HG03354 (cell line): ENCODE measurements at regions not wholly inside any gene's neighbourhood (a gene's known extent, or its start where the extent isn't known, plus 50 kb on each side); places are given as distances from the start of the nearest gene placed in this dataset.
"Not testable (repeated sequence)": the region's sequence is repeated elsewhere in the genome, so short reads cannot be mapped to it uniquely, and the experiment has no call there.

ENCODE experiments used
- ATAC-seq: cut with Tn5 transposase; IDR thresholded peaks from one replicate; pipeline ENCODE4 v1.9.1; 2021; ENCODE audit warnings: mild to moderate bottlenecking; ENCODE audit not compliant: unreplicated experiment, poor library complexity, severe bottlenecking

DNA sequence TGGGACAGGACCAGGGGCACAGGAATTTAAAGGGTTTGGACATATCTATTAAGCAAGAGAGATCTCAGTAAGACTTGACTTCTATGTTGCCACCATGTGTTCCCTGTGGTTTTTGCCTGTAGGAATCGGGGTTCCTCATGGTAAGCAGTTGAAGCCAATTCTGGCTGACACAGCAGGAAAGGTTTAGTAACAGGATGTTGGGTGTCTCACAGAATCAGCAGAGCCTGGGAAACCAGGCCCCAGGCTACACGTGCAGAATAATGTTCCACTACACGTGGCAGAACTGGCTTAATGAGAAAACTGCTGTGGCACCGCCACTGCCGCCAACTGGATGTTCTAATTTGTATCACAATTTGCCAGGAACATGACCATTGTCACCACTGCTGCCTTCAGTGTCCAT is 264.6 kb upstream of the PLET1 start:
- ATAC-seq = no peak

DNA sequence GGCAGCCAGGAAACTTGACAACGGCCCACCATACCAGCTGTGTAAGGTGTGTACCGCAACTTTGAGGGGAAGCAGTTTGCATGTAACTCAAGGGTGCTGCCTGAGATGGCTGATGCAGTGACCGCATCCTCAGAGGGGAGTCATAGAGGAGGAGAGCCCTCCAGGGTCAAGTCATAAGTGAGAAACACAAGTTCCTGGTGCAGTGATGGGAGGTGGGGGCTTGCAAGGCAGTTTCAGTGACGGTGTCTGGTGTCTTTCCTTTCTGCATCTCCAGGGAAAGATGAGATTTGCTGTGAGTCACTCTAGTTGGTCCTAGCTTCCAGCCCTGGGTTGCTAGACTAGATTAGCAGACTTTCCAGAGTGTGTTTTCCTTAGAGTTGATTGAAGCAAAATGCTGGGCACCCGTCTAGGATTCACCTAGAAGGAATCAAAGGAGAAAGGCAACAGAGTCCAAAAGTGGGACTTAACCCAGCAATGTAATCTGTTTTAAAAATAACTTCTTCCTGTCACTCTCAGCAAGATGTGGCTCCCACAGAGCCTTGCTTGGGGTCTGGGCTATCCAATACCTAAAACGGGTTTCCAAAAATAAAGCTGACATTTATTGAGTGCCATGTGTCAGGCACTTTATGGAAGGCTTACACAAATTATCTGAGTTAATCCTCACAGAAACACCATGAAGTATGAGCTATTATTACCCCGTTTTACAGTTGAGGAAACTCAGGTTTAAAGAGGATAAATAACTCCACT is 265.4 kb upstream of the PLET1 start:
- no peak for ATAC-seq

DNA sequence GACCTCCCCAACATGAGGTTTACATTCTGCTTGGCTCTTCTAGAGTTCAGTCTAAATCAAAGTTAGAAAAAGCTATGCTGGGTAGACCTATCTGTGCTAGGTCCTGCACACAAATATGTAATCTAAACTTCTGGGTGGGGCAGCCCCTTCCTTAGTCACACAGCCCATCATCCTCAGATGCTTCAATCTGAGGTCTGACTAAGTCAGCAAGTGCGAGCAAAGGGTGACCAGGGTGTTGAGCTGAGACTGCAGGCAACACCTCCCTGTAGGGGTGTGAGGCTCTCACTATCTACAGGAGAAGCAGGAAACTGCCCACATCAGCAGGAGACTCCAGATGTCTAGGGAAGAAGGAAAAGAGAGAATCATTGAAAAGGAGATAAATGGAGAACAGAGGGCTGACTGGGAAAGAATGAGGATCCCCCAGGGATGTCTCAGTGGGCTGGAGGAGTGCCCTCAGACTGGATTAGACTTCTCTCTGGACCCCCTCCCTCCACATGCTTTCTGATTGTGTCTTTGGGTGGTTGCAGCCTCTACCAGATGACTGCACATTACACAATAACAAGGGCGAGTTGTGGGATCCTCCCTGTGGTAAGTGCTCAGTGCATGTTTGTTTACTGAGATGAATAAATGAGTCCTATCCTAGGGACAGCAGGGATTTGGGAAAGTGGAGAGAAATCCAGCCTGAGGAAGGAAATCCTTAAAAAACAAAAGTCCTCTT is 266.2 kb upstream of the PLET1 start:
- ATAC-seq = no peak

DNA sequence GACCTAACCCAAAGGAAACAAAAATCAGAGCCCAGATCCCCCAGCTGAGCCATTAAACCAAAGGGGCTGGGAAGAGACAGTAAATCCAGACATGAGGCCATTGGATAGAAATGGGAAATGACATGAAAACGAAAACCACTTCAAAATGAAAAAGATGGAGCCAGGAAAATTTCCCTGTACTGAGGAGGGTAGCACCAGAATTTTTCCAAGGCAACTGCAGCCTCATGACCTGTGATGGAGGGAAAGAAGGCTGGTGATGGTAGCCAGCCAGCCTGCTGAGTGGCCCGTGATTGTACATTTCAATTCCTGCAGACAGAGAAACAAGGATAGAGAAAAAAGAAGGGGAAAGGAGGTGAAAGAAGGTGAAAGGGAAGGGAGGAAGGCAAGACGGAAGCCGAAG is 268.4 kb upstream of the PLET1 start:
- no peak for ATAC-seq

DNA sequence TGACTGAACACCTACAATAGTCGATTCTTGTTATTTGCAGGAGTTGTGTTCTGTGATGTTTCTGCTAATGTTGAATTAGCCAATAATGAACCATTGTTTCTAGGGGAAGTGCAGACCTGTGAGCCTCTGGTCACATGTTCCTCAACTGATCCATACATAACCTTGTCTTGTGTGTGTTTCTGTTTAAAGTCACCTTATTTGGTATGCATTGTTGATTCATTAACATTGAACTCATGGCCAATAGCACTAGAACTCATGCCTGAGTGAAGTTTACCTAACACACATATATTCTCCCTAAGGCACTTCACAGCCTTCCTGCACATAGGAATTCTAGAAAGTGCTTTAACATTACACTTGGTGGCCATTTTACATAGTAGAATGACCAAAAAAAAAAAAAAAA is 271.8 kb upstream of the PLET1 start:
- no peak for ATAC-seq

DNA sequence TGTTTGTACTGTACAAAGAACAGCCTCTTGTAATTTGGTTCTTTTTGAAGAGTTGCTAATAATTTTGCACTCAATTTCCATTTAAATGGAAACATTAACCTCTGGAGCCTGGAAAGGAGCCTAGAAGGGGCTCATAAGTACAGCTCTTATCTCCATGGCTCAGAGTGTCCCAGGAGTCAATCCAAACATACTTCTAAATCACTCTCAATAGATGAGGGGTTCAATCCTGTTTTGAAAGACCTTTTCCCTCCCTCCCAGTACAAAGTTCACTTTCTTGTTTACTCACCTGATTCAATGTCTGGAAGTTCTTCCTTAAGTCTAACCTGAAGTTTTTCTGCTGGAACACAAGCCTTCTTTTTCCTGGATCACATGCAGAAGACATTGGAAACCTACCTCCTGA is 273.0 kb upstream of the PLET1 start:
- ATAC-seq = no peak

DNA sequence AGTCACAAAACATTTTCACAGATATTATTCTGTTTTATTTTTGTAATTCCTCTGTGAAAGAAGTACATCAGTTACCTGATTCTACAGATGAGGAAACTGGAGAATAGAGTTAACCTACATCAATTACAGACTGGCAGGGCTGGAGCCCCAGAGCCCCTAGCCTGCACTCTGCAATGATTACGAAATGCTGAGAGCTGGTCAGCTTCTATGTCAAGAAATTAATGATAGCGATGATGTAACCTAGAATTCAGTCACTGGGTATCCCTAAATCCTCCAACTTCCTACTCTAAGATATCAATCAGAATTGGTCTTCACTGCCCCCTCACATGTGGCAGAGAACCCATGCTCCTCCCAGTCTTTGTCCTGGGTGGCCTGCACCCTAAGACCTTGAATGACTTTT is 273.5 kb upstream of the PLET1 start:
- no peak for ATAC-seq

DNA sequence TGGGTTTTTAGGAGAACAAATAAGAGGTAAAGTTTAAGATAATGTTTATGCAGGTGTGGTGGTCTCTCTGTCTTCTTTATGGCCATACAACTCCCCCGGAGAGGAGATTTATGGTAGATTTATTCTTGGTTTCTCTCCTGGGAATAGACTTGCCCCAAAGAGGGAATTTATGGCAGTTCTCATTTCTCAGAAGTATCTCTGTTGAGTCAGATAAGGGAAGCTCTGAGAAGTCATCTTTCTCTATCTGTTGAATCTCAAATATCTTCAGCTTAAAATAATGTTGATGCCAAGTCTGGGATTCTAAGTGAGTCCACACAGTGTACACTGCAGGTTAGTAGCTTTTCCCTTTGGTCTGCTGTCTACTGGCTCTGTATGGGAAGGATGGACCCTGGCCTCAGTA is 276.4 kb upstream of the PLET1 start:
- no peak for ATAC-seq

DNA sequence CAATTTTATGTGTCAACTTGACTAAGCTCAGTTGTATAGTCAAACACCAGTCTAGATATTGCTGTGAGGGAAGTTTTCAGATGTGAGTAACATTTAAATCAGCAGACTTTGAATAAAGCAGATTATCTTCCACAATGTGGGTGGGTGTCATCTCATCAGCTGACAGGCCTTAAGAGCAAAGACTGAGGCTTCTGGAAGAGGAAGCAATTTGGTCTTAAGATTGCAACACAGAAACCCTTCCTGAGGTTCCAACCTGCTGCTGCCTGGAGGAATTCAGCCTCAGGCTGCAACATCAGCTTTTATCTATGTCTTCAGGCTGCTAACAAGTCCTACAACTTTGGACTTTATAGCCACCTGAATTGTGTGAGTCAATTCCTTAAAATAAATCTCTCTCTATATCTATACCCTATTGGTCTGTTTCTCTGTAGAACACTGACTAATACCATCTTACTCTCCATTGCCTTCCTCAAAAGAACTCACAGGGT is 277.2 kb upstream of the PLET1 start:
- no peak for ATAC-seq

DNA sequence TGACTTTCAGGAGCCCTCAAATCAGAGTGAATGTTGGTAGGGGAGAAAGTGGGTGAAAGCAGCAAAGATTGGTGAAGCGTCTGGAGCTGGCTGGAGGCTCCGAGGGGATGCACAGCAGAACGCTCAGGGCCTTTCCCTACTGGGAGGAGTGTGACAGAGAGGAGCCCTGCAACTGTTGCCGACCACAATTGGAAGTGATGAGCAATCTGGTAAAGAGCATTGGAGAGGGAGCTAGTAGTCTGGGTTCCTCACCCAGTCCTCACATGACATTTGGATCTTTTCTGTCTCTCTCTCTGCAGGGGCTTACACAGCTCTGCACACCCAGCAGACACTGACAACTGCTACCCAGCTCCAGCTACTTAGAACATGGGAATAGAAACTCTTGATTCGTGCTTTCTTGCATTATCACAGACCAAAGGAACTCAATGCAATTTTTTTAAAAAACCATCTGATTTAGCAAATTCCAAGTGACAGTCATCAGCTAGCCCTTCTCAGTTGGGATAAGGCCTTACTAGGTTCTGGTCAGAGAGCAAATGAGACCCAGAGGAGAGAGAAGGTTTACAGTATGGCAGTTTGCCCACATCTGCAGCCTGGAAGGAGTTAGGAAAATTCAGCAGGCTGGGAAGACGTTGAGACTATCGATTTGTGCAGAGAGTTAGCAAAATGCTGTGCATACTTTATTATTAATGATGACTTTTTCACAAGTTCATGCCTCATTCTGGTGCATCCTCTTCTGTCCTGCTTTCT is 278.0 kb upstream of the PLET1 start:
- ATAC-seq = no peak

DNA sequence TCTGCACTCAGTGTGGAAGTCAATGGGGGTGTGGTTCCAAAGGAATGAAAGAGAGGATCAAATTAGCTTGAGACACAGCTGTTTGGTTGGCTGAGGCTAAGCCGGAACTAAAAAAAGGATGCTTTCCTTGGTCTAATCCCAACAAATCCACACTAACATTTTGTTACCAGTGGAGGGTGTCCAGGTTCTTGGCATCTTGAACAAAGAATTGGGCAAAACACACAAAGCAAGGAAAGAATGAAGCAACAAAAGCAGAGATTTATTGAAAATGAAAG is 278.6 kb upstream of the PLET1 start:
- ATAC-seq = not testable (repeated sequence)

DNA sequence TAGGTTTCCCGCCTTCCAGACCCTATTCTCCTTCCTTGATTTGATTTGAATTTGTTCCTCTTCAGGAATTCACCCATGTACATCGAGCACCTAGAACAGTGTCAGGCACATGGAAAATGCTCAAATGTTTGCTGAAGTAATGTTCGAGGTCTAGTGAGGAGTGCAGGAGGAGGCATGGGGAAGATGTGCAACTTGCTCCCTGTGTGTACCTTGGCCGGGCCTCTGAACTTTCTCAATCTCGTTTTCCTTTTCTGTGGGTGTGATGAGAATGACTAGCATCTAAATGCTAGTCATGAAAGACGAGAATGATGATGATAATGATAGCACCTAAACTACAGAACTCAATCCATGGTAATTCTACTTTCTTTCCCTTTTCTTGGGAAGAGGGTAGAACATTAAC is 279.1 kb upstream of the PLET1 start:
- no peak for ATAC-seq

DNA sequence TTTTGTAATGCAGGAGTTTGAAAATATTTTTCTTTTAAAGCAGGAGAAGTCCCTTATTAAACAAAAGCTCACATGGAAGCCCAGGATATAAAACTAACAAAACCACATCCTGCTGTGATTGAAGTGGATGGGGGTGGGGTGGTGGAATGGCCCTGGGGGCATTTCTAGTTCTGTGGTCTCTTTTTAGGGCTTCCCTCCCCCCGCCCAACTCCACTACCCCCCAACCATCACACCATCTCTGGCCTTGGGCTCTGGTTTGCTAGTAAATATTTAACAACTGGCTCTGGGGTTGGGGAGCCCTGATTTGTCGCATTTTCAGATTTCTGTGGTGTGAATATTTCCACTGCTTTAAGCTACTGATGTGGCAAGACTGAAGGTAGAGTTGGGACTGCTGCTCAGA is 279.6 kb upstream of the PLET1 start:
- ATAC-seq = no peak

DNA sequence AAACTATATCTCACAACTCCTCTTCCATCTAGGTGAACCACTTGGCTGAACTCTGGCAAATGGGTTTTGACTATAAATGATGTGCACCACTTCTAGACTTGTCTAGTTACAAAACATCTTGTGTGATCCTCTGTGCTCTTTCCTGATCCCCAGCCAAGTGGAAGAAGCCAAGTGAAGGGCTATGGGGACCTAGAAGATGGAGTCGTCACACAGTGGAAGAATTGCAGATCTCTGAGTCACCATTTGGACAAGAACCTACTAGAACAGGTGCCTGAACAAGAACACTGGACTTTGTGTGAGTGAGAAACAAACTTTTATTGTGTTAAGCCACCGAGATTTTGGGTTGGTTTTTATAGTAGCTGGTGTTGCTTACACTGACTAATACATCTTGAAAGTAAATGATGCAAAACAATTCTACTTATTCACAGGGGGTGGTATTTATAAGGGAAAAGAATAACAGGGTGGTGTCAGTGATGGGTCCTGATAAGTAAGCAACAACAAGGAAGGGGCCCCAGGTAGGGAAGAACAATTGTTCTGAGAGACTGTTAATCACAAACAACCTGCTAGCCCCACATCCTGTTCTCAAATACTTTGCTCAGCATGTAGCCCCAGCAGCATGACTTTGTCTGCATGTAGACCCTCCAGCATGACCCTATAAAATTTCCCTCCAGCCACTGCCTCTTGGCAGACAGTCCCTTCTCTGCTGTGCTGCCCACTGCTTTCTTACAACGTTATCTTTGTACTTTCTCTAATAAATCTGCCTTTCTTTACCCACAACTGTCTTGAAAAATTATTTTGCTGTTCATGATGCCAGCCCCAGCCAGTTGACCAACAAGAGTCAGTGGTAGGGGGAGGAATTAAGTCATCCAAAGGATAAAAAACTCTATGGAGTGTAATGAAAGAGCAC is 280.7 kb upstream of the PLET1 start:
- no peak for ATAC-seq

DNA sequence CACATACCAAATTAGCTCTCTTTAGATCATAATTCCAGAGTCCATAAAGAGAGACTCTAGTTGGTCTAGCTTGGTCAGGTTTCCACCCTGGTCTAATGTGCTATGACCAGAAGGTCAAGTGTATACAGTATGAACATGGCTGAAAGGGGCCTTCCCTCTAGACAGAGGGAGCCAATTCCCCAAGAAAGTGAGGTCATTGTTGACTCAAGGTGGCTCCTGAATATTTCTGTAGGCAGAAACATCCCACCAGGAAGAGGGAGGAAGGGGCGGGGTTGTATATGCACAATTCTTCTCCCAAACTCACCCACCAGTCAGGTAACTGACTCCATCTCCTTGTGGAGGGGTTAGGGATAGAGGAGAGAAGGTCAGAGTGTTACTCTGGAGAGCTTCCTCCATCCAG is 281.8 kb upstream of the PLET1 start:
- ATAC-seq = no peak

DNA sequence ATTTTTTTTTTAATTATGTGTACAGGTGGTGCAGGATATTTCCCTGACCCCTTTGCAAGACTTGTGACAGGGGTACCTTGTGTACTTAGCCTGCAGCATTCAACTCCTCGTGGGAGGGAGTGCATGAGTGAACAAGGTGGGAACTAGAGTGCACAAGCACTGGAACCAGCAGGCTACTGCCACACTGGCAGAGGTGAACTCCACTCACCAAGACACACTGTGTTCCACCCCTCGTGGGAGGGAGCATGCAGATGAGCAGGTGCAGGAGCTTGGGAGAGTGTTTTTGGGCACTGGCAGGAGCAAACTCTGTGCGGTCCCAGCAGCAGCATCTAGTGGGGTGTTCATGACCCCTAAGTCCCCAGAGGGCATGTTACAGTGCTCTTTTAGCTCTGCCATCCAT is 282.7 kb upstream of the PLET1 start:
- no peak for ATAC-seq

DNA sequence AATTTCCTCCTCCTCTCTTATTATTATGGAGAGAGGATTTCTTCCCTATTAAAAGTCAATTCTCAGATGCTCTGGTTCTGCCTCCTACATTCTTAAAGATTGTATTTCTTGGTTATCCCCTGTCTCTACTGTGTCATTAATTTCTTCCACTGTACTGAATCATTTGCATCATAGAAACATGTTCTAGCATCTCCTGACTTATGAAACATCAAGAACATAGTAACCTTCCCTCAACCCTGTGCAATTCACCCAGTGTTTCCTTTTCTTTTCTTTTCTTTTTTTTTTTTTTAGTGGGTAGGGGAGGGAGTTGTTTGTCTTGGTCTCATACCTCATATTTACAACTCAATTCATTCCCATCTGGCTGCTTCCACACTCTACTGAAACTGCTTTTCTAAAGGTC is 288.0 kb upstream of the PLET1 start:
- ATAC-seq = no peak

DNA sequence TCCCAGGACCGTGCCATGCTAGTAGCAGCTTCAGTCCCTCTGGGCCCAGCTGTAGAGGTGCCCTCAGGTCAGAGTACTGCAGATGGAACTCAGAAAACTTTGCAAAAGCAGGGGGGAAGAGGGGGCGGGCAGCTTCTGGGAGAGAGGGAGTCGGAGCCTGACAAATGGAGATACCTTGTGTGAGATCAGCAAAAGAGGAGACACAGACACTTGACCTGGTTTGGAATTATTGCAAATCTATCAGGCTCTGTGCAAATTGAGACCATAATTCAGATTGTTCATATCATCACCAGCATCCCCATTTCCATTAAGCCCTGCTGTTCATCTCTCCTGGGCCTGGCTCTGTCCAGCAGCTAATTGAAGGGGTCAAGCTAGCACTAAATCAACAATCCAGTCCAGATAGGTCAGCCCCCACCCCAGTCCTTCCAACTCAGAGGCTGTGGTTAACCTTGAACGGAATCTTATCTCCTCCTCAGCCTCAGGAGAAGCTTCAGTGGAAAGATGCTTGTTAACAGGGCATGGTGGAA is 292.6 kb upstream of the PLET1 start:
- ATAC-seq = no peak

DNA sequence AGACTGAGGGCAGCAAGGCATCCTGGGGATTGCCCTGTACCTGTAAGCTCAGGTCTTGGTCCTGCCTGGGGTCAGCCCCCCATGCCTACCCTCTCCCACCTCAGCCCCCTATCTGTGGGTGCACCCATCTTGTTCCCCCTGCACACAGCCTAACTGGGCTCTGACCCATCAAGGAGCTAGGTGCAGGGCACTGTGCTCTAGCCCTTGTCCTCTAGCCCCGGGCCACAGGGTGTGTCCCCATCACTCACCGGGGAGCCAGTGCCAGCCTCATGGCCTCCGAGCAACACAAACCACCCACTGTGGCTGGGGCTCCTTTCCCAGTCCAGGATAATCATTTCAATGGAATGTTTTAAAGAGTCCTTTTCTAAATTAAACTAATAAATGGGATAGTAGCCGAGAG is 293.9 kb upstream of the PLET1 start:
- ATAC-seq = no peak
